NCI-H2227 (cell line): ENCODE measurements at regions not wholly inside any gene's neighbourhood (a gene's known extent, or its start where the extent isn't known, plus 50 kb on each side); places are given as distances from the start of the nearest gene placed in this dataset.
"Not testable (repeated sequence)": the region's sequence is repeated elsewhere in the genome, so short reads cannot be mapped to it uniquely, and the experiment has no call there.

Experiments
- DNase-seq: peaks from one replicate; lab custom pipeline; 2025; ENCODE audit not compliant: unreplicated experiment; lab: John Stamatoyannopoulos, UW

DNA sequence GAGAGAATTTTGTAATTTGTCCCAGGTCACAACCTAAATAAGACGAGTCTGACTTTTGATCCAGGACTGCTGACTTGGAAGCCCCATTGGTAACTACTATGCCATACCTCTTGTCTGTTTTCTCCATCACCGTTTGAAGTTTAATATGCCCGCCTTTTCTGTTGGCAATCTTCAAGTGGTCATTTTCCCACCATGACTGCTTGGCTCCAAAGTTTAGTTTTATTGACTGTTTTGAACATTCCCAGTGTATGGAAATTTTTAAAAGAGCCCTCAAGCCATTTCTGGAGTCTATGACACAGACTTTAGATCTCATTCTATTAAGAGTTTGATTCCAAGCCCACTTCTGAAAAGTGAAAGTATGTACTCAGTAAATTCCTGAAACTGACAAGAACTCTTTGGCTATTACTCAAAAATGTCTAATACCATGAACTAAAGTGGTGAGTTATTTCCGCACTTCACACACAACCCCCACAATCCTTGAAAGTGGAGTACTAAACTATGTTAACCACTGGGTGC is 136.7 kb upstream of the ADAMTS9 start:
- no peak for DNase-seq

DNA sequence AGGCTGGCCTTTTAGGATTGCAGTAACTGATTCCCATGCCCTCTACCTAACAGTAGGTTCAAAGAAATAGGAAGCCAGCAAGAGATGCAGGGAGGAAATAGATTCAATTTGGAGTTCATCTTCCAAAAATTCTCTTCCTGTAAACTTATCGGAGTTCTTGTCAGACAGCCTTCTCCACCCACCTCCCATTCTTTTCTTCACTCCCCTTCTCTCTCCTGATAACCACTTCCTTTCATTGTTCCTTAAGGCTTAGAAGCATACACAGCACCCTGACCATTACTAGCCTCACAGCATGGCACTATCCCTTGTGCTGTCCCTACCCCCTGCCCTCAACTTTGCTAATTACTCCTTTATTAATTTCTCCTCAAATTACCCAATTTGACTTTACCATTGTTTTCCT is 130.4 kb upstream of the ADAMTS9 start:
- no peak for DNase-seq

DNA sequence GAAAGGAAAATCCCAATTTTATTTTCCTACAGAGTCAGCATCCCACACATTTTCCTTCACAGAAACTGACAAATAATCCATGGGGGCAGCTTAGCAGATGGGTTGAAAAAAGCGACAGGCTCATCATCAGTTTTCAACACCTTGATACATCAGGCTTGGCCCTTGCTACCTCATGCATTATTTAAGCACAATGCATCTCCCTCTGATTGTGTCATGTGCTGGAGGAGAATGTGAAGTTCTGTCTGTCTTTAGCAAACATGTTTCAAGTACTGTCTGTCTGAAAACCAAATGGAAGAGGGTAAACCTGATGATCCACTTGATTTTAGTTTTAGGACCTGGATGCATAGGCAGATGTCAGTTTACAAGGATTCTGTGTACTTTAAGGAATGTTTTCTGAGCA is 128.6 kb upstream of the ADAMTS9 start:
- no peak for DNase-seq

DNA sequence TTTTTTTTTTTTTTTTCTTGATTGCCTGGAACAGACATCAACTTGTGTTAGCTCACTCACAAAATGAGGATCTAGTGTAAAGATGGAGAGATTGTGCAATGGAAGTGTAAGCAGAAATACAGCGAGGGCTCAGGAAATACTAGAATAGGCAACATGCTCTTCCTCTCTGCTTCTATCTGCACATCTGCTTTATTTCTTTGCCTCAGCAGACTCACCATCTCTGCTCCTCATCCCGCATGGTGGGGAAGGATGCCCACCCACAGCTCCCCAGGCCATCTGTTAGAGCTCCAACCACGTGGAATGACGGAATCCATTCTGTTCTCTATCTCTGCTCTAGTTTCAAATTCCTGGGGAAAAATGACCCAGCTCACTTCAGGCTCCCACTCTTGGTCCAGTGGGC is 128.0 kb upstream of the ADAMTS9 start:
- no peak for DNase-seq

DNA sequence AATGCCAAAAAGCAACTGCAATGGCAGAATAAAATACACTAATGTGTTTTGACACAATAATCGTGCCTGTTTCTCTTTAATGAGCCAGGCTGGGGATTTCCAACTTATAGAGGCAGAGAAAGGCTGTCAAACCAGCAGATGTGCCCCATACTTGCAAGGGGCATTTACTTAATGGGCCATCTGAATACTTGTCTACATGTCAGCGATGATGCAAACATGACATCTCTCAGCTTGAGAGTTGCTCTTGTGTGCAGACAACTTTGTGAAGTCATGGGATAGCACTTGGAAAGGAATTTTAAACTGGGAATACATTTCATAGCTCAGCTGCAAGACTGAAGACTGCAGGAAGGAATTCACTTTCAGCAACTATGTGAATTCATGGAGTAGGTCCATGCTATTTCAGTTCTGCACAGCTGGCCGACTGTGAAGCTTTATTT is 127.4 kb upstream of the ADAMTS9 start:
- no peak for DNase-seq

DNA sequence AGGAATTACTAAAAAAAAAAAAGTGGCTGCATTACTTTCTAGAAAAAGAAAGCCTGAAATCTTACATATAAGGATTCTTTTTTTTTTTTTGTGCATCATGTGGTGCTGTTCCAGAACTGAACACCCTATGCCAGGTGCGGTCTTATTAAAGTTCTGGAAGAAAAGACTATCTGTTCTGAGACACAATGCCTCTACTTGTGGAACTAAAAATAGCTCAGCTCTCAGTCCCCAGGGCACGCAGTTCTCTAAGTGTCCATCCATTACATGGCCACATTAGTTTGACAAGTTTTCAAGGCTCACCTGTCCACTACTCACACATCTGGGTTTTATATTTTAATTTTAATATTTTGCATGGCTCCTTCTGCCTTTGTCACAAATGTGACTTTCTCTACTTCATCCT is 126.6 kb upstream of the ADAMTS9 start:
- no peak for DNase-seq

DNA sequence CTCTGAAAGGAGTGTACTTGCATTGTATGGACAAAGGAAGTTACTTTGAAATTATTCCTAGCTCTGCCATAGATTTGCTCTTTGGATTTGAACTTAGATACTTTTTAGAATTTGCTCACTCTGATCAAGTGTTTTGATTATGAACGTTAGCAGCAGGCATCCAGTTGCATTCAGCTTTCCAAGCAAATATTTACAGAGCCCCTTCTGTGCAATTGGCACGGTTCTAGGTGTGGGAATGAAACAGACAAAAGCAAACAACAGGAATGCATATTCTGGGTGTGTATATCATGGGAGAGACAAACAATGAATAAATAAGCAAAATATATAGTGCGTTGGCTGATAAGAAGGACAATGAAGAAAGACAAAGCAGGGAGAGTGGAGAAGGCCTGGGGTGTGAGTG is 125.5 kb upstream of the ADAMTS9 start:
- no peak for DNase-seq

DNA sequence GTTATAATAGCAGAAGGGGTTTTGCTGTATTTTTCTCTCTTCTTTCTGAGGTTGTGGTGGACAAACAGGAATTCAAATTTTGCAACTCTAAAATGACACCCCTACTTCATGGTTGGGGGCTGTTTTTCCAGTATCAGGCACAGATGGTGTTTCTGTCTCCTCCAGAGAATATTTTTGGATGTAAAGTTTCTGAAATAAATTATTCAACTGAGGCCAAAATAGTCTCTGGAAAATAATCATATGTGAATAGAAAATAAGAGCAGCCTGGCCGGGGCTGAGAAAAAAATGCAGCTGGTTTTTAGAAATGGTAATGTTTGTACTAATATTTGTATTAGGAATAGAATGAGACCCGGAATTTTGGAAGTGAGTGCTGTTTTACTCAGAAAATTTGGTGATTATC is 121.3 kb upstream of the ADAMTS9 start:
- no peak for DNase-seq

DNA sequence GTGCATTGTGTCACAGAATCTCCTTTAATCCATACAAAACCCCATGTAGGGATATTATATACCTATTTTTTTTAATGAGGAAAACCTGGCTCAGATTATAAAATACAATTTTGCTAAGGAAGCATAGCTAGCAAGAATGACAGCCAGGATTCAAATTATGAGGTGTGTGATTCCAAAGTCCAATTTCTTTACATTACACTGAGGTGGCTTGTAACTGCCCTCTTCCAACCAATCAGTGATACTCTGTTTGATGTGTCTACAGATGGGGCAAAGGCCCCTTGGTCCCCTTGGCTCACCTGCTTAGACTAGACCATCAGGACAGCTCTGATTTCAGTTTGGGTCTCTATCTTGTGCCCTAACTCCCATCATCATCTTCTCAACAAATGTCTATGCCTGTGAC is 120.3 kb upstream of the ADAMTS9 start:
- DNase-seq: no peak

DNA sequence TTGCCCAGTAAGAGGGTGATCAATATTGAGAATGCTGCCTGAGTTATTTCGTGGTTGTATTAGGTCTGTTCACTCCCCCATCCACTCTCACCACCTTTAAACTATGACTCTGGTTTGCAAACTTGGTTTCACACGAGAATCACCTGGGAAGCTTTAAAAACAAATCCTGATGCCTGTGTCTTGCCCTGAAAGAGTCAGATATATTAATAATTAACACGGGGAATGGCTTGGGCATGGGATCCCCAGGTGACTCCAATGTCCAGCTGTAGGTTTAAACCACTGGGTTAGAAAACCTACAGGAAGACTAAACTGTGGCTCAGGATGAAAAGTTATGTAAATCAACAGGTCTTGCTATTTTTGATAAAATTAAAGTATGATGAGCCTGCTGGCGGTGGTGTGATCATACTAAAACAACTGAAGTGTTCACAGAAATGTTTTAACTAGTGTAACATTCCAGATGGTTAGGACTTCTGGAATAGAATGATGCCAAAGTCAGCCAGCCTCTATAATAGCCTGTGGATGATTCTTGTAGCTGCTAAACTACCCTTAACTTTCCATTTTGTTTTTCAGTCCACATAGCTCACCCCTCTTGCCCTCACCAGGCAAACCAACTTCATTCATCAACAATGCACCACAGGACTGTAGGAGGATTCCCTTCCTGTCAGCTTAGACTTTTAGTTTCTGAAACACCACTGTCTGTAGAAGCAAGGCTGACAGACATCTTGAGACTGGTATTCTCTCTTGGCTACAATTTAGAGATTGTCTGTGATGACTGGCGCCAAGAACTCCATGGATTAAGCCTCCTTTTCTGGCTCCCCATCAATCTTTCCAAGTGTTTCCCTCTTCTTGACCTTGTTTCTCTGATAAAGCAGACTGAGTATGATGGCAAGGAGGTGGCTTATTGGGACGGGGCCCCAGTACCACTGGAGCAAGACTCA is 119.1 kb upstream of the ADAMTS9 start:
- DNase-seq: no peak

DNA sequence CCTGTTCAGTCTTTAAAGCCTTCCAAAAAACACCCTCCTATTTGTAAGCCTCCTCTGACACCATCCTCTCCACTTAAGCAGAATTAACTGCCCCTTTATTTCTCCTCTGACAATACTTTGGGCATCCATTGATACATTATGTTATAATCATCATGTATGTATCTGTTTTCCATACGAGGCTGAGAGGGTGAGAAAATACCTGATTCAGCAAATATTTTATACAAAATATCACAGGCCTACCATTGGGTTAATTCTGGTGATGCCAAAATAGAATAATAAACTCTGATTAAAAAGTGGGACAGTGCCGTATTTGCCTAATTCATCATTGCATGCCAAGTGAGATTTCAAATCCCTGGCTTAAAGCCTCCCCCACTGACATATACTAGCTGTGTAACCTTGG is 118.2 kb upstream of the ADAMTS9 start:
- DNase-seq: no peak

DNA sequence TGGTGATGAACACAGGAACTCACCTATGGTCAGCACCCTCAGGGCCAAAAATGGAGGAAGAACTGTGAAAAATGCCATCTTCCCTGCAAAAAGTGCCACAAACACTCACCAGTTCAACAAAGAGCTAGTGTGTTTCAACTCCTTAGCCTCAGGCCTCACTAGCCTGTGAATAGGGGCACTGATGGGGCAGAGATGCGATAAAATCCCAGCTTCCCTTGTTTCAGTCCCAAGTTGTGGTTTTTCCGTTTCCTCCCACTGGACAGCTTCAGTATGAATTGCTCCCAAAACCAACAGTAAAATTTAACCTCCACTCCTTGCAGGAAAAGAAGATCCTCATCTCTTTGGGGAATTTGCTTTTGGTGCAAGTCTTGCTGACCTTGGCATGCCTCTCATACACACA is 117.4 kb upstream of the ADAMTS9 start:
- DNase-seq: no peak

DNA sequence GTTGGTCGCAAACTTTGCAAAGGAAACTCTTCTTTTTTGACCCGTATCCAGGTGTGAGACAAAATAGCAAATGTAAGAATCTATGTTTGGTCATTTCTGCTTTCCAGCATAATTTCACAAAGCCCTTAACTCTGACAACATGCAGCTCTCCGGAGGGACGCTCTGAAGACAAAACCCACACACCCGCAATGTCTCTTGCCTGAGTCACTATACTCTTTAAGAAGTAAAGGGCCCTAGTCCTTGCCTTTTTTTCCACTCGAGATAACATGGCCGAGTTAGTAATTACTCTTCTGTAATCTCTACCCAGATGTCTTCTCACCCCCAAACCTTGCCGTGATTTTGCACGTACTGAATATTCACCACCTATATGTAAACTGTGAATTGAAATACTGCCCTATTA is 115.7 kb upstream of the ADAMTS9 start:
- DNase-seq: no peak

DNA sequence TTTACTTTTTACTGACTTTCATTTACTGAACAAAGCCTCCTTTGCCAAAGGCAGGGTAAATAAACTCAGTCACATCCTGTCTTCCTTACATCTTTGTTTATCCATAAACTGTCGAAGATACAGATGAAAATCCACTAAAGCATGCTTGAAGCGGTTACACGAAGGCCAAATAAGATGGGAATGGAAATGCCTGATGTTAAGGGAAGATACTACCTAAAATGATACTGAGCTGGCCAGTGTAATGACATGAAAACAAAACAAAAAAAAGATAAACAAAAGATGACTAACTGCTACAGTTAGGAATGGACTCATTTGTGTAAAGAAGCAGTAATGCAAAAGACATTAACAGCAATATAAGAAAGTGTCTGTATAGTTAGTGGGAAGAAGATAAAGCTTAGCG is 114.7 kb upstream of the ADAMTS9 start:
- DNase-seq: no peak

DNA sequence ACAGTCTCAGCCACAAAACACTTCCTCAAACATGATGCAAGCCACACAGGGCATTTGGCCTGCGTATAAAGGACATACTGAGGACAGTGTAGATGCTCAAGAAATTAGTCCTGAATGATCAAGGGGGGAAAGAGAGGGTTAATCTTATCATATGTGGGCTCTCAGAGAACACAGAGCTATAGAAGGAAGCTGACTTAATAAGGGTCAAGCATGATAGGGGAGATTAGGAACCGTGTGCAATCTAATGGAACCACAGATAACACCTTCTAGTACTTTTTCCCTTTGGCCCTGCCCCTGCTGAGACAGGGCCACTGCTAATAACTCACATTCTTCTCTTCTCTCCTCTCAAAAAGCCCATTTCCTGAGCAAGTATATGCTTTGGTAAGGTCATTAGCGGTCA is 114.1 kb upstream of the ADAMTS9 start:
- no peak for DNase-seq

DNA sequence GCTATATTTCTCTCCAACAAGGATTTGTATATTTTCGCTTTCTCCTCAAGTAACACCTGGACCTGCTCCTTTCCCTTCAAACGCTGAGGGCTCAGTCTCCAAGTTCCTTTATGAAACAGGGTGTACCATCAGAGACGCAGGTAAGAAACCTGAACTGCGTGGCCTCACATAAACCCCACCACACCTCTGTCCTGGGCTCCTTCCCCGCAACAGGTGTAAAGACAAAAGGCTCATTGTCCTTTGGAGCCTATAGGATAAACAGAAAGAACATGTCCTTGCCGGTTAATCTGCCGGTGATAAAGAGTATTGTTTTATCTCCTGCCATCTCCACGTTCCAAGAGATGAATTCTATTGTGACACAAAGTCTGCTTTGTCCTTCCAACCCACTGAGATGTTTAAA is 111.8 kb upstream of the ADAMTS9 start:
- DNase-seq: no peak

DNA sequence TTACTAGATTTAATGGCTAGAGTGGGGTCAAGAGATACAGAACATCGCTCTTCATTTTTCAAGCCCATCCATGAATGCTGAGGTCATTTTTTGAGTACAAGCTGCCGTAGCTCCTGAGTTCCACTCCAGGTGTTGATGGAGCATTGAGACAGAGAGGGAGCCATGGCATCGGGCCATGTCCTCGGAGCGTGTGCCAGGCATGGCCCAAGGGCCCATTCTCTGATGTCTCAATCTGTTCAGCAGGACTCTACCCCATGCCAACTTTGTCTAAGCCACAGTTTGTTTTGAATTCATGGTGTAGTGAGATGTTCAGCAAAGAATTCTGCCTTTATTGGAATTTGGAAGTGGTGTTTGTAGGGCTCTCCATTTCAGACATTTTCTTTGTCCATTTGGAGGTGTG is 110.5 kb upstream of the ADAMTS9 start:
- no peak for DNase-seq

DNA sequence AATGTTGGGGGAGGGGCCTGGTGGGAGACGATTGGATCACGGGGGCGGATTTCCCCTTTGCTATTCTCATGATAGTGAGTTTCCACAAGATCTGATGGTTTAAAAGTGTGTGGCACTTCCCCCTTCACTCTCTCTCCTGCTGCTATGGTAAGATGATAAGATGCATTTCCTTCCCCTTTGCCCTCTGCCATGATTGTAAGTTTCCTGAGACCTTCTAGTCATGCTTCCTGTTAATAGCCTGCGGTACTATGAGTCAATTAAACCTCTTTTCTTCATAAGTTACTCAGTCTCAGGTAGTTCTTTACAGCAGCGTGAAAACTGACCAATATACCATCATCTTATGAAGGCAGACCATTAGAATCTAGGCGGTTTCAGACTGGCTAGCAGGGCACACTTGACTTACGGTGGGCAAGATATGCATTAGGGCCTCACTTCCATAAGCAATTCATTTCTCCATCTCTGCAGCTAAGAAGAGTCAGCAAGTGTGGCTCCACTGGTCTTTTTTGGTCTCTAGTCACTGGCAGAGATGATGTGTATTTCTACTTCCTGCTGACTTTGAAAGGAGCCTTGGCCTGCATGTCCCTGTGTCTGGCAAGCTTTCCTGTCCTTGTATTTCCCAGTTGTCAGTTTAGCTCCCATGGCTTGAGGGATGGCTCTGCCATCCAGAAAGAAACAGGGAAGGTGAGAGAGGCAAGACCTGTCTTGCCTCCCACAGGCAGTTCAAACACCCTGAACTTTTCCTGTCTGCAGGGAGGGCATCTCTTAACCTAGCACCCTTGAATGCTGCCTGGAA is 109.0 kb upstream of the ADAMTS9 start:
- DNase-seq: no peak

DNA sequence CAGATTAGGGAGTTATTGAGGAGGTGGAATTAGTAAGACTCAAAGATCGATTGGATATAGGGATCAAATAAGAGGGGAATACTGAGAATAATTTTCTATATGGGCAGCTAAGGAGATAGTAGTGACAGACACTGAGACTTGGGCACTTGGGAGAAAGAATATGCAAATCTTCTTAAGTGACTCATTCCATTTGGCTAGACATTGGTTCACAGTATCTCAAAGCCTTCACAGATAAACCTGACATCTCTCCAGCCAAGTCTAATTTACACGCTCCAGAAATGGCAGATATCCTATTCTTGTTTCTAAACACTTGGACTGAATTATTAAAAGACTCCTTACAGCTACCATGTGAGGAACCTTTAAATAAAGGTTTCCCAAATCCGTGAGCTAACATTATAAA is 104.6 kb upstream of the ADAMTS9 start:
- DNase-seq: no peak

DNA sequence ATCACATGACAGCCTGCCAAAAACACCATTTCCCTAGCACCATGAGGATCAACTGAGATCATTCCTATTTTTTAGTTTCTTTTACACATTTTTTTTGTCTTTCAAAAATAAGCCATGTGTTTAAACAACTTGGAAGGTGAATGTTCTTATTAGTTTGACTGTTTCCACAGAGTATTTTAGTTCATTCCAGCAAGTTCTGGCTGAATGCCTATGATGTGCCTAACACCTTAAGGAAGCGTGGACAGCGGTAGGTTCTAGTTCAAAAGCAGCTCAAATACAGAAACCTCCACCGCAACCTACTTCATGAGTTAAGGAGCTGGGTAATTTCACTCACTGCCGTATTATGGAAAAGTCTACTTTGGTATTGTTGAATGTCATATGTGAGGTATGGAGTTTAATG is 101.3 kb upstream of the ADAMTS9 start:
- no peak for DNase-seq

DNA sequence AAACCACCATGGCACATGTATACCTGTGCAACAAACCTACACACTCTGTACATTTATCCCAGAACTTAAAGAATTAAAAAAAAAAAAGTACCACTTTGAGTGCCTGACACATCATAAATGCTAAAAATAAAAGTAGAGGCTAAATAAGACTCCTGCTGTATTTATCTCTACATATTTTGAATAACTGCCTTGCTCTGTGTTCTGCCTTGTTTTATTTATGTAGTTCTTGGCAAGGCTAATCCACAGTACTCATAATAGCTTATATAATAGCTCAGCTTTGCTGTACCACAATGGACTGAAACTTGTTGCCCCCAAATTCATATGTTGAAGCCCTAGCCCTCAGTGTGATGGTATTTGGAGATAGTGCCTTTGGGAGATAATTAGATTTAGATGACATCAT is 95.4 kb upstream of the ADAMTS9 start:
- DNase-seq: no peak

DNA sequence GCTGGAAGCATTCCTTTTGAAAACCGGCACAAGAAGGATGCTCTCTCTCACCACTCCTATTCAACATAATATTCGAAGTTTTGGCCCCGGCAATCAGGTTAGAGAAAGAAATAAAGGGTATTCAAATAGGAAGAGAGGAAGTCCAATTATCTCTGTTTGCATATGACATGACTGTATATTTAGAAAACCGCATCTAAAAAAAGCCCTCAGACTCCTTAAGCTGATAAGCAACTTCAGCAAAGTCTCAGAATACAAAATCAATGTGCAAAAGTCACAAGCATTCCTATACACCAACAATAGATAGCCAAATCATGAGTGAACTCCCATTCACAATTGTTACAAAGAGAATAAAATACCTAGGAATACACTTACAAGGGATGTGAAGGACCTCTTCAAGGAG is 93.1 kb upstream of the ADAMTS9 start:
- not testable (repeated sequence) for DNase-seq
